ENCODE measurements at regions not wholly inside any gene's neighbourhood (a gene's known extent, or its start where the extent isn't known, plus 50 kb on each side); places are given as distances from the start of the nearest gene placed in this dataset.

GRCh38 chr12:13509740-13510139, 313.2 kb downstream of the EMP1 start:
- no peak for TF ChIP-seq POLR2AphosphoS5 (IDR thresholded peaks at IDR 0.05; ENCODE audit: low read depth, low read length)
- TF ChIP-seq, protein P1, sequence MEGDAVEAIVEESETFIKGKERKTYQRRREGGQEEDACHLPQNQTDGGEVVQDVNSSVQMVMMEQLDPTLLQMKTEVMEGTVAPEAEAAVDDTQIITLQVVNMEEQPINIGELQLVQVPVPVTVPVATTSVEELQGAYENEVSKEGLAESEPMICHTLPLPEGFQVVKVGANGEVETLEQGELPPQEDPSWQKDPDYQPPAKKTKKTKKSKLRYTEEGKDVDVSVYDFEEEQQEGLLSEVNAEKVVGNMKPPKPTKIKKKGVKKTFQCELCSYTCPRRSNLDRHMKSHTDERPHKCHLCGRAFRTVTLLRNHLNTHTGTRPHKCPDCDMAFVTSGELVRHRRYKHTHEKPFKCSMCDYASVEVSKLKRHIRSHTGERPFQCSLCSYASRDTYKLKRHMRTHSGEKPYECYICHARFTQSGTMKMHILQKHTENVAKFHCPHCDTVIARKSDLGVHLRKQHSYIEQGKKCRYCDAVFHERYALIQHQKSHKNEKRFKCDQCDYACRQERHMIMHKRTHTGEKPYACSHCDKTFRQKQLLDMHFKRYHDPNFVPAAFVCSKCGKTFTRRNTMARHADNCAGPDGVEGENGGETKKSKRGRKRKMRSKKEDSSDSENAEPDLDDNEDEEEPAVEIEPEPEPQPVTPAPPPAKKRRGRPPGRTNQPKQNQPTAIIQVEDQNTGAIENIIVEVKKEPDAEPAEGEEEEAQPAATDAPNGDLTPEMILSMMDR (IDR thresholded peaks at IDR 0.05): no peak
- no peak for TF ChIP-seq TCF7L2 (IDR thresholded peaks at IDR 0.05; ENCODE audit: low read depth, low read length)
- no peak for TF ChIP-seq SIN3A (IDR thresholded peaks at IDR 0.05; ENCODE audit: borderline replicate concordance, insufficient read depth, low read depth, low read length)
- TF ChIP-seq REST (IDR thresholded peaks at IDR 0.05; ENCODE audit: insufficient read depth in 1 of 2, low read depth in 2 of 2, low read length in 1 of 2): no peak

All from Panc1 (cell line).